Lower leg skin (tissue), 4 donors: ENCODE measurements at regions not wholly inside any gene's neighbourhood (a gene's known extent, or its start where the extent isn't known, plus 50 kb on each side); places are given as distances from the start of the nearest gene placed in this dataset.

Source experiments
- DNase-seq, 2 donors: peaks; one replicate each; pipeline ENCODE4 v3.0.0-alpha.2; 2019; ENCODE audit warnings: low spot score in 2 of 2
- H3K4me3 ChIP-seq: fragments of 200-600 bp; sonication (generic); 2 replicates; pipeline ENCODE4 v1.5.1; 2017; ENCODE audit warnings: mild to moderate bottlenecking, low read depth; ENCODE audit not compliant: poor library complexity, severe bottlenecking
- CTCF ChIP-seq, 3 donors: fragments of 450-650 bp; IDR thresholded peaks; one replicate each; pipeline ENCODE4 v1.5.1; 2016; ENCODE audit warnings: antibody characterized with exemption in 3 of 3, mild to moderate bottlenecking in 3 of 3, moderate library complexity in 2 of 3
- POLR2A ChIP-seq, 2 donors: fragments of 450-650 bp; IDR thresholded peaks; one replicate each; pipeline ENCODE4 v1.6.1; 2016 to 2017; ENCODE audit warnings: antibody characterized with exemption in 2 of 2, mild to moderate bottlenecking in 1 of 2, moderate library complexity in 1 of 2
- WGBS, 2 donors: methylation state at CpG; one replicate each; pipeline ENCODE4 v1.1.5; 2018; 5-methylcytosine and 5-hydroxymethylcytosine counted together
- intact Hi-C: fragments of 100-400 bp; cut with DNase I; formaldehyde crosslinking; loops from one replicate; pipeline ENCODE4 v1.15.0; 2023; ENCODE audit warnings: low total_unique reads

GRCh38 chr11:69545976-69546617 lies 64.6 kb downstream of the LINC01488 start:
- DNase-seq = no peak
- no peak for TF ChIP-seq CTCF (IDR thresholded peaks at IDR 0.05)
- no peak for TF ChIP-seq POLR2A (IDR thresholded peaks at IDR 0.05)
- H3K4me3 ChIP-seq = no peak overlapping the region
- 87 to 91% methylated on average over 18 of the region's 18 CpGs for WGBS, 2 donors
- intact Hi-C loops = no loop called here

DNA sequence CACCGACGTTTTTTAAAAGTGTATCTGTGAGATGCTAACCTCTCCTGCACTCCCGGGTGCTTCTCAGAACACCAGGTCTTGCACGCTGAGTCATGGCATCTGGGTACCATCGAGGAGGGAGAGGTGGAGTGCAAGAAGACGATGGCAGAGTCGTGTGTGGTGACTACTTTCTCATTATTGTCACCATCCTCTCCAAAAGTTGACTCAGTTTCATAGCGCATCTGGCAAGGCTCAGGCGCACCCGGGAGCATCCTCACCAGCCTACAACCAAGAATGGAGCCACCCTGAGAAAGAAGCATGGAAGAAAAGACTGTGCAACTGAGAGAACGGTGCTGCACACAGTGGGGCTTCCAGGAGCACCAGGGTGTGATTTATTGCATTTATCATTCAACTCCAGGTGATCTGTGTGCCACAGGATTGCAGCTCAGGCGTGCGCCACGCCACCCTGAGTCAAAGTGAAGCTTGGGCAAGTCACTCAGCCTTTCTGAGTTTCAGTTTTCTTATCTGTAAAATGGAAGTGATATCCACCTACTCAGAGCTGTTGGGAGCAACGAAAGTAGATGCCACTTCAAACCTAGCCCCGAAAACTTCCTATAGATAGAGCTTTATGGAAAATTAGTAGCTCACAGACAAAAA lies 65.4 kb downstream of the LINC01488 start:
- DNase-seq = no peak
- no peak for TF ChIP-seq CTCF (IDR thresholded peaks at IDR 0.05)
- TF ChIP-seq POLR2A (IDR thresholded peaks at IDR 0.05) = no peak
- 79 to 88% methylated on average over 16 of the region's 16 CpGs for WGBS, 2 donors
- intact Hi-C loops = no loop called here
- H3K4me3 ChIP-seq = no peak overlapping the region

DNA sequence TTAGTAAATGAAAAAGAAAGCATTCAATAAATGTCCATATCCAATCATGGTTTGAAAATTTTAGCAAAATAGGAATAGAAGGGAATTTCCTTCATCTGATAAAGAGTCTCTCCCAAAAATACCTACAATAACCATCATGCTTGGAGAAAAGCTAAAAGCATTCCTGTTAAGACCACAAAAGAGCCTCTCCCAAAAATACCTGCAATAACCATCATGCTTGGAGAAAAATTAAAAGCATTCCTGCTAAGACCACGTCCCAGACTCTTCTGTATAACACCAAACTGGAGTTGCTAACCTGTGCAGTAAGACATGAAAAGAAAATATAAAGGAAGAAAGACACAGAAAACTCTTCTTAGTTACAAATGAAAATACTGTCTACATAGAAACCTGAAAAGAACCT lies 69.4 kb downstream of the LINC01488 start:
- WGBS, 2 donors = 56 to 82% methylated on average over 1 of the region's 1 CpG
- intact Hi-C loops = no loop called here
- TF ChIP-seq POLR2A (IDR thresholded peaks at IDR 0.05) (no peak), CTCF (IDR thresholded peaks at IDR 0.05) (no peak)
- no peak overlapping the region for H3K4me3 ChIP-seq
- DNase-seq = no peak

DNA sequence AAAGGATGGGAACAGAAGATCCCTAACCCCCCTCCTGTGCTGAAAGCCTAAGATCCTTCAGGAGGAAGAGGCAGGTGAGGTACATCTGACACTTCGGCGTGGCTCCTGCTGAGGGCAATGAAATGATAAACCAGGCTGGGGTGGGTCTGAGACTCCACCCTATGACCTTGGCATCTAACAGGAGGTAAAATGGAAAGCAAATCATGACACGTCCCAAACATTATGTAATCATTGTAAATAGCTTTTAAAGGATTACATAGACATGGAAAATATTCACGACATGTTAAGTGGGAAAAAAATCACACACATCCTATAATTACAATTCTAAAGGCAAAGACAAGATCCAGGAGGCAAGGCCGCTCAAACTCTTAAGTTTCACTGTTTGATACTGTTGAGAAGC lies 70.5 kb downstream of the LINC01488 start:
- H3K4me3 ChIP-seq = no peak overlapping the region
- TF ChIP-seq CTCF (IDR thresholded peaks at IDR 0.05) (no peak), POLR2A (IDR thresholded peaks at IDR 0.05) (no peak)
- DNase-seq = no peak
- intact Hi-C loops = no loop called here
- WGBS, 2 donors = 46 to 55% methylated on average over 5 of the region's 5 CpGs

DNA sequence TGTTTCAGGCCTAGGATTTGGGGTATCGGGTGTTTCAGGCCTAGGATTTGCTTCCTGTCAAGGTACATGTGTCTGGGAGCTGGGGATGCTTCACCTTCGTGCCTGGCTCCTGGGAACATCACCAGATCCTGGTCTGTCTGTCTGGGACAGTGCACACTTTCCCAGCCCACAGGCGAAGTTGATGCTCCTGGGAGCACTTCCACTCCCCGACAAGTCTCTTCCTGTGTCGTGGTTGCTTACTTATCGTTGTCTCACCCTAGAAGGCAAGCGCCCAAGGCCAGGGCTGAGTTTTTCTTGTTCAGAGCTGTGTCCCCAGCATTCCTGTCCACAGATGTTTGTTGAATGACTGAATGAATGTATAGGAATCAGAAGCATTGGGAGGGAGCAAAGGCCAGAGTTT lies 71.5 kb downstream of the LINC01488 start:
- H3K4me3 ChIP-seq = no peak overlapping the region
- intact Hi-C loops = no loop called here
- TF ChIP-seq POLR2A (IDR thresholded peaks at IDR 0.05) = no peak
- no peak for TF ChIP-seq CTCF (IDR thresholded peaks at IDR 0.05)
- no peak for DNase-seq
- 64 to 69% methylated on average over 7 of the region's 7 CpGs for whole genome bisulfite sequencing, 2 donors
